Activated naive CD4-positive, alpha-beta T cell treated with anti-CD3 and anti-CD28 coated beads, Interleukin-2, amount 50 U/mL, for 16 hours (primary cell): ENCODE measurements at regions not wholly inside any gene's neighbourhood (a gene's known extent, or its start where the extent isn't known, plus 50 kb on each side); places are given as distances from the start of the nearest gene placed in this dataset.
A peak's percentile ranks its signal among the peaks of the same experiment; 100 is the strongest.

ENCODE experiments used
- DNase-seq: peaks from one replicate; pipeline ENCODE4 v3.0.0-alpha.2; 2020

- no peak for DNase-seq
These were observed 85.6 kb downstream of the CD8B2 start for GRCh38 chr2:106572541-106573450.

- no peak for DNase-seq
These were observed 86.6 kb downstream of the CD8B2 start for GRCh38 chr2:106573773-106574172.

- no peak for DNase-seq
These were observed 88.8 kb downstream of the CD8B2 start for GRCh38 chr2:106575955-106576354.

- no peak for DNase-seq
These were observed 90.1 kb downstream of the CD8B2 start for GRCh38 chr2:106577255-106577651.

GRCh38 chr2:106579750-106580197 lies 92.6 kb downstream of the CD8B2 start:
- DNase-seq, result no peak

- DNase-seq, result no peak
These were observed 93.1 kb downstream of the CD8B2 start for GRCh38 chr2:106580241-106580640.

- DNase-seq, result no peak
These were observed 94.2 kb downstream of the CD8B2 start for GRCh38 chr2:106581328-106581727.

GRCh38 chr2:106581755-106582147 lies 94.6 kb downstream of the CD8B2 start:
- no peak for DNase-seq

- peak; percentile 62 for DNase-seq
These were observed 95.3 kb downstream of the CD8B2 start for GRCh38 chr2:106582148-106583143.

GRCh38 chr2:106584304-106584954 lies 97.3 kb downstream of the CD8B2 start:
- no peak for DNase-seq

GRCh38 chr2:106596844-106597243 lies 109.7 kb downstream of the CD8B2 start:
- no peak for DNase-seq

- DNase-seq, result no peak
These were observed 112.4 kb downstream of the CD8B2 start for GRCh38 chr2:106599540-106599939.

GRCh38 chr2:106602042-106602441 lies 114.9 kb downstream of the CD8B2 start:
- no peak for DNase-seq

GRCh38 chr2:106606652-106607051 lies 119.5 kb downstream of the CD8B2 start:
- no peak for DNase-seq

GRCh38 chr2:106607371-106607770 lies 120.2 kb downstream of the CD8B2 start:
- no peak for DNase-seq

GRCh38 chr2:106609780-106610179 lies 122.6 kb downstream of the CD8B2 start:
- no peak for DNase-seq

GRCh38 chr2:106614511-106615291 lies 127.5 kb downstream of the CD8B2 start:
- no peak for DNase-seq

GRCh38 chr2:106618614-106619013 lies 131.4 kb downstream of the CD8B2 start:
- no peak for DNase-seq

- DNase-seq, result no peak
These were observed 136.3 kb downstream of the CD8B2 start for GRCh38 chr2:106623456-106623855.

GRCh38 chr2:106624787-106625380 lies 137.7 kb downstream of the CD8B2 start:
- DNase-seq, result no peak

GRCh38 chr2:106628377-106628776 lies 141.2 kb downstream of the CD8B2 start:
- no peak for DNase-seq

GRCh38 chr2:106629981-106630380 lies 142.8 kb downstream of the CD8B2 start:
- no peak for DNase-seq
